ENCODE measurements at regions not wholly inside any gene's neighbourhood (a gene's known extent, or its start where the extent isn't known, plus 50 kb on each side); places are given as distances from the start of the nearest gene placed in this dataset.

- POLR2A ChIA-PET, result no interaction called here
- in situ Hi-C loops (cut with HindIII; ENCODE audit: extremely low pct_ligation_motif_present, low pct_unique_long_range_greater_than_20kb) (no loop called here), intact Hi-C loops (cut with micrococcal nuclease; ENCODE audit: unreplicated experiment) (no loop called here)
- Histone ChIP-seq H3K79me2 (ENCODE audit: insufficient read depth, low read length) (no peaks in the 10 kb centered on the region), H3K4me2 (ENCODE audit: low read depth, low read length) (no peak overlapping the region), H3K9ac (ENCODE audit: insufficient read depth, low read depth, low read length) (no peak overlapping the region), H2AFZ (ENCODE audit: low read length) (no peak overlapping the region), H3K4me1 (ENCODE audit: insufficient read depth, low read length) (peaks cover 12% of the 10 kb centered on the region), H3K4me3 (replicated peaks in 1 of 3; ENCODE audit: insufficient read depth in 1 of 3, low read depth in 2 of 3, low read length in 3 of 3) (no peak overlapping the region), H3K27ac (ENCODE audit: extremely low read length, insufficient read depth, low read length) (no peak overlapping the region), H3K27me3 (ENCODE audit: control insufficient read depth in 1 of 2, insufficient read depth in 2 of 2, low read length in 2 of 2) (peaks cover 0 to 1% of the 10 kb centered on the region in 2 experiments; a peak in 1 of 5 replicates), H3K9me3 (ENCODE audit: low read length) (no peaks in the 10 kb centered on the region), H4K20me1 (ENCODE audit: insufficient read depth, low read length) (no peaks in the 10 kb centered on the region), H3K36me3 (replicated peaks in 1 of 2; ENCODE audit: control insufficient read depth in 1 of 2, insufficient read depth in 2 of 2, low read length in 2 of 2) (no peaks in the 10 kb centered on the region)
- WGBS (ENCODE audit: low lambda C conversion rate), result 5% methylated on average over 2 of the region's 2 CpGs
- CTCF ChIA-PET (ENCODE audit: low intra/inter-chr PET ratio, low total read pairs), result no interaction called here
- ATAC-seq, result no peak
- no TSS peak for BruUV-seq (replicated peaks)
- DNase-seq (ENCODE audit: low spot score), result no peak
- TF ChIP-seq ONECUT2 (CRISPR knock-in tag; IDR thresholded peaks at IDR 0.05) (no peak), KDM4B (CRISPR knock-in tag; IDR thresholded peaks at IDR 0.05) (no peak), CREB1 (IDR thresholded peaks at IDR 0.05) (no peak), CREB1 (CRISPR knock-in tag; IDR thresholded peaks at IDR 0.05) (no peak), ZNF225 (CRISPR knock-in tag; IDR thresholded peaks at IDR 0.05) (no peak), ZFP37 (CRISPR knock-in tag; IDR thresholded peaks at IDR 0.05; ENCODE audit: borderline replicate concordance) (no peak), REXO4 (CRISPR knock-in tag; IDR thresholded peaks at IDR 0.05; ENCODE audit: borderline replicate concordance) (no peak)
- no peak for FAIRE-seq
These were observed 506.2 kb upstream of the SLC35B3 start for GRCh38 chr6:8941577-8941976.

- Histone ChIP-seq H3K36me3 (replicated peaks in 1 of 2; ENCODE audit: control insufficient read depth in 1 of 2, insufficient read depth in 2 of 2, low read length in 2 of 2) (no peaks in the 10 kb centered on the region), H4K20me1 (ENCODE audit: insufficient read depth, low read length) (no peaks in the 10 kb centered on the region), H3K27ac (ENCODE audit: extremely low read length, insufficient read depth, low read length) (no peak overlapping the region), H3K4me1 (ENCODE audit: insufficient read depth, low read length) (peaks cover 18% of the 10 kb centered on the region), H2AFZ (ENCODE audit: low read length) (no peak overlapping the region), H3K4me2 (ENCODE audit: low read depth, low read length) (no peak overlapping the region), H3K9me3 (ENCODE audit: low read length) (no peaks in the 10 kb centered on the region), H3K27me3 (ENCODE audit: control insufficient read depth in 1 of 2, insufficient read depth in 2 of 2, low read length in 2 of 2) (peaks cover 0 to 1% of the 10 kb centered on the region in 2 experiments; a peak in 1 of 5 replicates), H3K79me2 (ENCODE audit: insufficient read depth, low read length) (no peaks in the 10 kb centered on the region), H3K9ac (ENCODE audit: insufficient read depth, low read depth, low read length) (no peak overlapping the region), H3K4me3 (replicated peaks in 1 of 3; ENCODE audit: insufficient read depth in 1 of 3, low read depth in 2 of 3, low read length in 3 of 3) (no peak overlapping the region)
- BruUV-seq (replicated peaks), result no TSS peak
- 40% methylated on average over 6 of the region's 6 CpGs for WGBS (ENCODE audit: low lambda C conversion rate)
- FAIRE-seq (no peak), ATAC-seq (no peak), DNase-seq (ENCODE audit: low spot score) (no peak)
- in situ Hi-C loops (cut with HindIII; ENCODE audit: extremely low pct_ligation_motif_present, low pct_unique_long_range_greater_than_20kb) (no loop called here), intact Hi-C loops (cut with micrococcal nuclease; ENCODE audit: unreplicated experiment) (no loop called here)
- CTCF ChIA-PET (ENCODE audit: low intra/inter-chr PET ratio, low total read pairs), result no interaction called here
- POLR2A ChIA-PET, result no interaction called here
- TF ChIP-seq TRIM24 (CRISPR knock-in tag; IDR thresholded peaks at IDR 0.05) (no peak), REPIN1 (CRISPR knock-in tag; IDR thresholded peaks at IDR 0.05; ENCODE audit: borderline replicate concordance, low read depth) (no peak), NR2C2 (CRISPR knock-in tag; IDR thresholded peaks at IDR 0.05; ENCODE audit: borderline replicate concordance) (no peak), PBX2 (CRISPR knock-in tag; IDR thresholded peaks at IDR 0.05) (no peak), ZNF510 (CRISPR knock-in tag; IDR thresholded peaks at IDR 0.05; ENCODE audit: low read depth) (no peak), ZNF513 (CRISPR knock-in tag; conservative IDR thresholded peaks at IDR 0.05) (no peak), CEBPB (IDR thresholded peaks at IDR 0.05; ENCODE audit: borderline replicate concordance, low read depth, low read length) (no peak), ZNF335 (CRISPR knock-in tag; IDR thresholded peaks at IDR 0.05) (no peak), HDAC6 (IDR thresholded peaks at IDR 0.05; ENCODE audit: low read depth, low read length) (no peak), MTF1 (CRISPR knock-in tag; IDR thresholded peaks at IDR 0.05) (no peak), THAP11 (CRISPR knock-in tag; IDR thresholded peaks at IDR 0.05) (no peak), ZFP36 (IDR thresholded peaks at IDR 0.05; ENCODE audit: borderline replicate concordance, low read depth, low read length, partially characterized antibody) (no peak), PITX1 (CRISPR knock-in tag; IDR thresholded peaks at IDR 0.05) (no peak), NR3C1 (CRISPR knock-in tag; IDR thresholded peaks at IDR 0.05) (no peak)
These were observed 505.0 kb upstream of the SLC35B3 start for GRCh38 chr6:8940356-8940755.

Measured in HepG2 (cell line).